NB4 (cell line): ENCODE measurements at regions not wholly inside any gene's neighbourhood (a gene's known extent, or its start where the extent isn't known, plus 50 kb on each side); places are given as distances from the start of the nearest gene placed in this dataset.

Experiments used
- CTCF ChIP-seq: IDR thresholded peaks from one replicate; pipeline ENCODE4 v1.5.1; 2012; ENCODE audit warnings: low read depth, low read length
- POLR2A ChIP-seq: IDR thresholded peaks from 2 replicates; pipeline ENCODE4 v1.6.1; 2011; ENCODE audit warnings: mild to moderate bottlenecking; ENCODE audit not compliant: insufficient read length; ENCODE audit errors: extremely low read depth

- TF ChIP-seq POLR2A (no peak), CTCF (no peak)
Measured at GRCh38 chr3:109213321-109213720, 76.8 kb downstream of the C3orf85 start.
